Keratinocyte (primary cell): ENCODE measurements at regions not wholly inside any gene's neighbourhood (a gene's known extent, or its start where the extent isn't known, plus 50 kb on each side); places are given as distances from the start of the nearest gene placed in this dataset.

ENCODE experiments used
- DNase-seq: peaks from one replicate; pipeline ENCODE4 v3.0.0-alpha.2; 2011; ENCODE audit warnings: low read depth, missing footprints, low spot score
- FAIRE-seq: peaks from 2 replicates; lab custom pipeline; 2011; peaks lifted over from hg19 to GRCh38; lab: Jason Lieb, UNC
- H2AFZ ChIP-seq: 2 replicates; pipeline ENCODE4 v1.6.0; 2012; ENCODE audit warnings: low read length, control low read depth, inconsistent platforms; ENCODE audit not compliant: control insufficient read depth
- H3K27ac ChIP-seq: 2 replicates; pipeline ENCODE4 v1.5.1; 2011; ENCODE audit warnings: low read length; ENCODE audit not compliant: control insufficient read depth, insufficient read depth
- H3K27me3 ChIP-seq: 3 replicates; pipeline ENCODE4 v1.6.0; 2011; ENCODE audit warnings: low read length; ENCODE audit not compliant: control insufficient read depth, insufficient read depth; ENCODE audit errors: extremely low read depth
- H3K36me3 ChIP-seq, 2 experiments: 2 replicates in 1 of 2; 3 replicates in 1 of 2; pipeline ENCODE4 v1.5.1; 2011; ENCODE audit warnings: low read length in 2 of 2, mild to moderate bottlenecking in 1 of 2; ENCODE audit not compliant: control insufficient read depth in 2 of 2, insufficient read depth in 2 of 2; ENCODE audit errors: extremely low read depth in 1 of 2
- H3K4me1 ChIP-seq: 3 replicates; pipeline ENCODE4 v1.5.1; 2011; ENCODE audit warnings: low read length; ENCODE audit not compliant: control insufficient read depth, insufficient read depth; ENCODE audit errors: extremely low read depth
- H3K4me2 ChIP-seq: 3 replicates; pipeline ENCODE4 v1.6.0; 2011; ENCODE audit warnings: low read depth, low read length; ENCODE audit not compliant: control insufficient read depth, insufficient read depth; ENCODE audit errors: extremely low read depth
- H3K4me3 ChIP-seq, 3 experiments: fragments of 200-600 bp in 1 of 3; sonication (generic) in 1 of 3; 2 replicates in 2 of 3; 3 replicates in 1 of 3; pipeline ENCODE4 v1.5.1; 2011 to 2016; ENCODE audit warnings: low read length in 3 of 3, mild to moderate bottlenecking in 3 of 3, control low read depth in 2 of 3, inconsistent platforms in 1 of 3, low read depth in 1 of 3, mixed read lengths in 1 of 3, mixed run types in 1 of 3, moderate library complexity in 1 of 3; ENCODE audit not compliant: control insufficient read depth in 2 of 3, insufficient read depth in 2 of 3; ENCODE audit errors: extremely low read depth in 1 of 3
- H3K79me2 ChIP-seq: 2 replicates; pipeline ENCODE4 v1.6.0; 2012; ENCODE audit warnings: low read length; ENCODE audit not compliant: control insufficient read depth, insufficient read depth
- H3K9ac ChIP-seq: 3 replicates; pipeline ENCODE4 v1.6.0; 2011; ENCODE audit warnings: low read length; ENCODE audit not compliant: control insufficient read depth, insufficient read depth; ENCODE audit errors: extremely low read depth
- H3K9me1 ChIP-seq: 3 replicates; pipeline ENCODE4 v1.6.0; 2011; ENCODE audit warnings: low read length; ENCODE audit not compliant: control insufficient read depth, insufficient read depth; ENCODE audit errors: extremely low read depth
- H3K9me3 ChIP-seq: 2 replicates; pipeline ENCODE4 v1.5.1; 2012; ENCODE audit warnings: low read depth, low read length; ENCODE audit not compliant: control insufficient read depth
- H4K20me1 ChIP-seq: 3 replicates; pipeline ENCODE4 v1.6.0; 2011; ENCODE audit warnings: low read length; ENCODE audit not compliant: control insufficient read depth, insufficient read depth; ENCODE audit errors: extremely low read depth
- CTCF ChIP-seq, 3 experiments: IDR thresholded peaks in 1 of 3; conservative IDR thresholded peaks in 1 of 3; optimal IDR thresholded peaks in 1 of 3; 2 replicates in 2 of 3; 3 replicates in 1 of 3; pipeline versions ENCODE3 to v1.5.1; 2011; ENCODE audit warnings: low read length in 3 of 3, mild to moderate bottlenecking in 3 of 3, moderate library complexity in 2 of 3, control low read depth in 1 of 3, inconsistent platforms in 1 of 3; ENCODE audit not compliant: insufficient read depth in 2 of 3; ENCODE audit errors: extremely low read depth in 1 of 3
- EZH2 ChIP-seq: IDR thresholded peaks from one replicate; pipeline ENCODE4 v1.6.1; 2012; ENCODE audit warnings: inconsistent platforms, mild to moderate bottlenecking, low read length, moderate library complexity
- dilution Hi-C: fragments of 300-500 bp; cut with MboI; formaldehyde crosslinking; loops from one replicate; pipeline ENCODE4 v1.7.0; 2020; ENCODE audit warnings: low sequenced_read_pairs; ENCODE audit not compliant: extremely low pct_ligation_motif_present

GRCh38 chr2:215876937-215877238 is 136.5 kb downstream of the MREG start:
- no peak for DNase-seq
- no peak overlapping the region for H3K4me3 ChIP-seq
- H3K9me1 ChIP-seq = no peaks in the 10 kb centered on the region
- H3K9ac ChIP-seq = no peak overlapping the region
- H3K4me1 ChIP-seq = no peaks in the 10 kb centered on the region
- no peak for FAIRE-seq
- H3K36me3 ChIP-seq = no peaks in the 10 kb centered on the region
- no peak overlapping the region for H3K4me2 ChIP-seq
- no peaks in the 10 kb centered on the region for H4K20me1 ChIP-seq
- H3K9me3 ChIP-seq = no peaks in the 10 kb centered on the region
- TF ChIP-seq CTCF (optimal IDR thresholded peaks at IDR 0.05 in 1 of 3, IDR thresholded peaks at IDR 0.05 in 1 of 3, conservative IDR thresholded peaks at IDR 0.05 in 1 of 3; ENCODE audit: extremely low read depth in 1 of 3, insufficient read depth in 2 of 3, low read length in 3 of 3) = no peak
- no peak for TF ChIP-seq EZH2
- dilution Hi-C loops = no loop called here
- H3K27ac ChIP-seq = no peak overlapping the region
- no peak overlapping the region for H2AFZ ChIP-seq
- no peaks in the 10 kb centered on the region for H3K27me3 ChIP-seq
- H3K79me2 ChIP-seq = no peaks in the 10 kb centered on the region

- Histone ChIP-seq H3K27me3 (no peaks in the 10 kb centered on the region), H3K36me3 (no peaks in the 10 kb centered on the region), H3K9ac (no peak overlapping the region), H2AFZ (no peak overlapping the region), H3K4me3 (no peak overlapping the region), H4K20me1 (no peaks in the 10 kb centered on the region), H3K9me1 (no peaks in the 10 kb centered on the region), H3K27ac (no peak overlapping the region), H3K9me3 (no peaks in the 10 kb centered on the region), H3K79me2 (no peaks in the 10 kb centered on the region), H3K4me2 (no peak overlapping the region), H3K4me1 (no peaks in the 10 kb centered on the region)
- dilution Hi-C loops = no loop called here
- TF ChIP-seq CTCF (optimal IDR thresholded peaks at IDR 0.05 in 1 of 3, IDR thresholded peaks at IDR 0.05 in 1 of 3, conservative IDR thresholded peaks at IDR 0.05 in 1 of 3; ENCODE audit: extremely low read depth in 1 of 3, insufficient read depth in 2 of 3, low read length in 3 of 3) (no peak), EZH2 (no peak)
- no peak for DNase-seq
- FAIRE-seq = no peak
These were observed 137.0 kb downstream of the MREG start for GRCh38 chr2:215876139-215876936.
